ENCODE measurements at regions not wholly inside any gene's neighbourhood (a gene's known extent, or its start where the extent isn't known, plus 50 kb on each side); places are given as distances from the start of the nearest gene placed in this dataset.

GRCh38 chr15:81948222-81948621, 97.6 kb downstream of the MEX3B start:
- WGBS (ENCODE audit: low lambda C conversion rate) = 81% methylated on average over 8 of the region's 8 CpGs
- Histone ChIP-seq H2AFZ (ENCODE audit: low read depth) (no peak overlapping the region), H3K27me3 (ENCODE audit: insufficient read depth) (no peaks in the 10 kb centered on the region), H3K4me1 (ENCODE audit: control insufficient read depth in 1 of 2, insufficient read depth in 2 of 2, low read depth in 1 of 2, low read length in 1 of 2) (peaks cover 0 to 3% of the 10 kb centered on the region in 2 experiments; a peak in 1 of 4 replicates), H3K9me3 (no peaks in the 10 kb centered on the region), H3F3A (replicated peaks; ENCODE audit: insufficient read depth) (no peaks in the 10 kb centered on the region), H3K36me3 (replicated peaks in 1 of 2; ENCODE audit: control insufficient read depth in 1 of 2, insufficient read depth in 2 of 2, low read length in 1 of 2) (no peaks in the 10 kb centered on the region), H3K4me2 (no peak overlapping the region), H3K4me3 (ENCODE audit: low read depth in 2 of 2, low read length in 1 of 2) (no peak overlapping the region), H3K9me2 (no peaks in the 10 kb centered on the region), H3K27ac (ENCODE audit: low read depth in 2 of 2, low read length in 1 of 2) (no peak overlapping the region), H4K20me1 (ENCODE audit: insufficient read depth) (no peaks in the 10 kb centered on the region), H3K9ac (no peak overlapping the region), H3K79me2 (ENCODE audit: insufficient read depth) (no peaks in the 10 kb centered on the region)
- POLR2A ChIA-PET = no interaction called here
- TF ChIP-seq NFIC (IDR thresholded peaks at IDR 0.05; ENCODE audit: borderline replicate concordance) (no peak), IRF3 (IDR thresholded peaks at IDR 0.05; ENCODE audit: low read depth, low read length) (no peak), YY1 (IDR thresholded peaks at IDR 0.05; ENCODE audit: low read depth) (no peak), EP300 (IDR thresholded peaks at IDR 0.05; ENCODE audit: borderline replicate concordance in 1 of 2, low read depth in 1 of 2, low read length in 1 of 2) (no peak), REST (IDR thresholded peaks at IDR 0.05; ENCODE audit: low read depth, low read length) (no peak), MEF2A (IDR thresholded peaks at IDR 0.05; ENCODE audit: borderline replicate concordance, low read depth) (no peak)
- no peak for DNase-seq
- CTCF ChIA-PET = no interaction called here

GRCh38 chr15:81947548-81947947, 98.3 kb downstream of the MEX3B start:
- no peak overlapping the region for H3K4me2 ChIP-seq
- peaks cover 0 to 3% of the 10 kb centered on the region in 2 experiments; a peak in 1 of 4 replicates for H3K4me1 ChIP-seq (ENCODE audit: control insufficient read depth in 1 of 2, insufficient read depth in 2 of 2, low read depth in 1 of 2, low read length in 1 of 2)
- no peak overlapping the region for H3K27ac ChIP-seq (ENCODE audit: low read depth in 2 of 2, low read length in 1 of 2)
- 62% methylated on average over 2 of the region's 2 CpGs for WGBS (ENCODE audit: low lambda C conversion rate)
- no peaks in the 10 kb centered on the region for H4K20me1 ChIP-seq (ENCODE audit: insufficient read depth)
- TF ChIP-seq REST (IDR thresholded peaks at IDR 0.05; ENCODE audit: low read depth, low read length) (no peak), EZH2phosphoT487 (IDR thresholded peaks at IDR 0.05; ENCODE audit: borderline replicate concordance, low read depth) (no peak), IRF3 (IDR thresholded peaks at IDR 0.05; ENCODE audit: low read depth, low read length) (no peak), POLR2AphosphoS5 (IDR thresholded peaks at IDR 0.05; ENCODE audit: low read depth, low read length) (no peak), EP300 (IDR thresholded peaks at IDR 0.05; ENCODE audit: borderline replicate concordance in 1 of 2, low read depth in 1 of 2, low read length in 1 of 2) (no peak), TAF1 (IDR thresholded peaks at IDR 0.05; ENCODE audit: borderline replicate concordance, low read depth, low read length) (no peak), ZBTB33 (IDR thresholded peaks at IDR 0.05; ENCODE audit: borderline replicate concordance, low read depth) (no peak), RAD21 (IDR thresholded peaks at IDR 0.05; ENCODE audit: low read length) (no peak), RCOR1 (IDR thresholded peaks at IDR 0.05; ENCODE audit: low read length) (no peak), FOSL2 (IDR thresholded peaks at IDR 0.05; ENCODE audit: borderline replicate concordance, low read depth) (no peak), MEF2A (IDR thresholded peaks at IDR 0.05; ENCODE audit: borderline replicate concordance, low read depth) (no peak), FOXJ3 (CRISPR knock-in tag; IDR thresholded peaks at IDR 0.05) (no peak)
- no peaks in the 10 kb centered on the region for H3K27me3 ChIP-seq (ENCODE audit: insufficient read depth)
- no peak overlapping the region for H3K9ac ChIP-seq
- DNase-seq = no peak
- CTCF ChIA-PET = no interaction called here
- H3K9me3 ChIP-seq = no peaks in the 10 kb centered on the region
- H3K4me3 ChIP-seq (ENCODE audit: low read depth in 2 of 2, low read length in 1 of 2) = no peak overlapping the region
- POLR2A ChIA-PET = no interaction called here
- H3K9me2 ChIP-seq = no peaks in the 10 kb centered on the region
- H2AFZ ChIP-seq (ENCODE audit: low read depth) = peak overlapping the region; percentile 42; the same call in 1 of the 2 replicates
- H3K36me3 ChIP-seq (replicated peaks in 1 of 2; ENCODE audit: control insufficient read depth in 1 of 2, insufficient read depth in 2 of 2, low read length in 1 of 2) = no peaks in the 10 kb centered on the region
- H3K79me2 ChIP-seq (ENCODE audit: insufficient read depth) = no peaks in the 10 kb centered on the region
- H3F3A ChIP-seq (replicated peaks; ENCODE audit: insufficient read depth) = no peaks in the 10 kb centered on the region
